SK-N-DZ (cell line): ENCODE measurements at regions not wholly inside any gene's neighbourhood (a gene's known extent, or its start where the extent isn't known, plus 50 kb on each side); places are given as distances from the start of the nearest gene placed in this dataset.
"Not testable (repeated sequence)": the region's sequence is repeated elsewhere in the genome, so short reads cannot be mapped to it uniquely, and the experiment has no call there.

Experiments used
- DNase-seq: peaks from one replicate; pipeline ENCODE4 v3.0.0-alpha.2; 2015; ENCODE audit warnings: low spot score

- peak; percentile 41 for DNase-seq
These were observed 133.4 kb downstream of the SLC1A3 start for GRCh38 chr5:36739751-36740221.

DNA sequence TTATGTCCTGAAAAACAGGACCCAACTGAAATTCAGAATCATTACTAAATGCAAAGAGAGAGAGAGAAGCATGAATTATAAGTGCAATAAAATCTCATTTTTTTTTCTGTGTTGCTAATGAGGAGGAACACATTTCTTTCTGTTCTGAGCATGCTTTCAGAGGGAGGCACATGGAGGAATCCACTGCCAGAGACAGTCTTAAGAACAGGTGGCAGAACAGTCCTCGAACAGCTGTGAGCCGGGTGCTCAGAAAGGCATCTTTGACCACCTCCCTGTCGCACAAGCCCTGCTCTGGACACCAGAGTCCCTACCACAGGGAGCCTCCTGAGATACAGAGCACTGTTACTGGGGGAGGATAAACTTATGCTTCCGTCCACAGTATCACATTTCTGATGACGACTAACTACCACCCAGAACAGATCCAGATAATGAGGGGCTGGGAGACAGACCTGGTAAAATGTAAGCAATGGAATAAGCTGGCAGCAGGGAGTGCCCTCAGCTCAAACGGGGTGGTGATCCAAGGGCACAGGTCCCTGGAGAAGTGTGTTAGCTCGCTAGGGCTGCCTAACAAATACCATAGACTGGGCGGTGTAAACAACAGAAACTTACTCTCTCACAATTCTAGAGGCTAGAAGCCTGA lies 134.0 kb downstream of the SLC1A3 start:
- DNase-seq: no peak

GRCh38 chr5:36741128-36741527 lies 134.7 kb downstream of the SLC1A3 start:
- no peak for DNase-seq

DNA sequence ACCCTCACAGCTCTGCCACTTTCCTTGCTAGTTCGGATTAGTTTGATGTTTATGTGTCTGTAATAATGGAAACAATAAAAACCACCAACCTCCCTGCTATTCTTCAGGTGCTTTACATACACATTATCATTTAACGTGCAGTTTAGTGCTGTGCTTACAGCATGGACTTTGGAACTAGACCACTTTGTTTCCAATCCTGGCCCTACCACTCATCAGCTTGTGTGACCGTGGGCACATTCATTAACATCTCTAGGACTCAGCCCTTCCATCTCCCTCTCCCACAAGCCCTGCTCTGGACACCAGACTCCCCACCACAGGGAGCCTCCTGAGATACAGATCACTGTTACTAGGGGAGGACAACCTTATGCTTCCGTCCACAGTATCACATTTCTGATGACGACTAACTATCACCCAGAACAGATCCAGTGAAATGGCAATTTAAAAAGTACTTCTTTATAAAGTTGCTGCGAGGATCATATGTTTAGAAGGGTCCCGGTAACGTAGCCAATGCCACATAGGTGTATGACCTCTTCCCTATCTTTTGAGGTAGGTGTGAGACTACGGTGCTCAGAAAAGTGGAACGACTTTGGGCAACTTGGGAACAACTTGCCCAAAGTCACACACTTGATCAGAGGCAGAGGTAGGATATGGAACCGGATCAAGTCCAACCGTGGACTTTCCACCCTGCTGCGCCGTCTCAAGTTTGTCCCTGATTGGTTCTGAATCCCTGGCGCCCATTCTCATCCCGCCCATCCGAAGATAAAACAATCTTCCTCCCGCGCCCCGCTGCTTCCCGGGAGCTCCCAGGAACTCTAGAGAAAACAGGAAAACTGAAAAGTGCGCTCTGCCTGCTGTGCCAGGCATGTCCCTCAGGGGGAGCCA lies 132.4 kb upstream of the NIPBL start:
- DNase-seq: peak; percentile 43

- peak; percentile 23 for DNase-seq
These were observed 131.6 kb upstream of the NIPBL start for GRCh38 chr5:36744773-36745589.

DNA sequence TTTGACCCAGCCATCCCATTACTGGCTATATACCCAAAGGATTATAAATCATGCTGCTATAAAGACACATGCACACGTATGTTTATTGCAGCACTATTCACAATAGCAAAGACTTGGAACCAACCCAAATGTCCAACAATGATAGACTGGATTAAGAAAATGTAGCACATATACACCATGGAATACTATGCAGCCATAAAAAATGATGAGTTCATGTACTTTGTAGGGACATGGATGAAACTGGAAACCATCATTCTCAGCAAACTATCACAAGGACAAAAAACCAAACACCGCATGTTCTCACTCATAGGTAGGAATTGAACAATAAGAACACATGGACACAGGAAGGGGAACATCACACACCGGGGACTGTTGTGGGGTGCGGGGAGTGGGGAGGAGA lies 128.8 kb upstream of the NIPBL start:
- not testable (repeated sequence) for DNase-seq

- DNase-seq: no peak
These were observed 124.7 kb upstream of the NIPBL start for GRCh38 chr5:36751886-36752285.

DNA sequence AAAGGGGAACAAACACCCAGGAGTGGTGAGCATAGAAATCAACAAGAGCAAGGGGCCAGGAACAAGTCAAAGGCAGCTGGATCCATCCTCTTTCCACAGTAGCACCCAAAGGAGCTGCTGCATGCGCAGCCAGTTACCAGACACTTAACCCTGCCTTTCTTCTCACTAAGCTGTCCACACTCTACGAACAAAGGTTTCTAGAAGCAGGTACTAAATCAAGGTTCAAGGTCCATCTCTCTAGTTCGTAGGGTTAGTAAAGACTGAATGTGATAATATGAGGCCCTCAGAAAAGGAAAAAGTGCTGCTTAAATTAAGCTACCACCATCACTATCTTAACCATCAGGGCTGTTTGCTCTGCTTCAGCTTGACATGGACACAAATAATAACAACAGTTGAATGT lies 121.2 kb upstream of the NIPBL start:
- no peak for DNase-seq

GRCh38 chr5:36755920-36756488 lies 120.6 kb upstream of the NIPBL start:
- DNase-seq: no peak

- no peak for DNase-seq
These were observed 119.7 kb upstream of the NIPBL start for GRCh38 chr5:36756848-36757247.

- DNase-seq: no peak
These were observed 117.5 kb upstream of the NIPBL start for GRCh38 chr5:36759117-36759516.

- no peak for DNase-seq
These were observed 113.1 kb upstream of the NIPBL start for GRCh38 chr5:36763454-36763853.

- DNase-seq: no peak
These were observed 110.7 kb upstream of the NIPBL start for GRCh38 chr5:36765876-36766275.

- no peak for DNase-seq
These were observed 109.6 kb upstream of the NIPBL start for GRCh38 chr5:36766981-36767380.

DNA sequence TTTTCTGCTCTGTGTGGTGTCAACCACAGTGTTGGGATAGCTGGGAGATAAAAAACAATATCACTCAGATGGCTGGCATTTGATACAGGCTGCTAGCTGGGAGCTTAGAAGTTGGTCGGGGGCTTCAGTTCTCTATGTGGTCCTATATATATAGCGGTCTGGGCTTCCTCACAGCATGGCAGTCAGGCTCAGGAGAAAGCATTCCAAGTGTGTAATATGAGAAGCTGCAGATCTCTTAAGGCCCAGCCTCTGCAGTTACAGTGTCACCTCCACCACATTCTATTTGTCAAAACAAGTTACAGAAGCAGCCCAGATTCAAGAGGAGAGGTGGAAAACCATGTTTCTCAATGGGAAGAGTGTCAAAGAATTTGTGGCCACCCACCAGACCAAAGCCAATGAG lies 108.1 kb upstream of the NIPBL start:
- DNase-seq: no peak

DNA sequence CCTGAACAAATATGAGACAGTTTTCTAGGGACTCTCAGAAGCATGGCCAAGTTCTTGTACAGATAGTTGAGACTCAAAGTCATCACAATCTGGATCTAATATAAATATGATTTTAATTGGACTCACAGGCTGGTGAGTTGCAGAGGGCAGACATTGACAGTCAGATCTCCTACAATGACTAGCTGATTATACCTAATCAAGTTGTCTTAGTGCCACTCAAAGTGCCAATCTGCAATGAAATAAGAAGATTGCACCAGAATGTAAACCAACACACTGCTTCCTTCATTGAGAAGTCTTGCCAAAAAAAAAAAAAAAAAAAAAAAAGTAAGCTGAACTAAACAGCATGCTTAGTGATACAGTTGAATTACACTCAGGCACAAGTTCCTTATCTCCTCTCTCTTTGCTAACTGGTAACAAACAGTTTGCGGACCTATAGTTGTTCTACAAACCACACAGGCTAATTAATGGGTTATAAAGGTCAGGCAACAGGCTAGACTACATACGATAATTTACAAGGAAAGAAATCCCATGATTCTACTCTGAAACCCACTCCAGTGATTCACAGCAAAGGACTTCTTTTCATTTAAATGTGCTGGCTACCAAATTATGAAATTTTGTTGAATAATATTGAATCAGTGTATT lies 107.3 kb upstream of the NIPBL start:
- DNase-seq: no peak

GRCh38 chr5:36770125-36770524 lies 106.4 kb upstream of the NIPBL start:
- DNase-seq: no peak

DNA sequence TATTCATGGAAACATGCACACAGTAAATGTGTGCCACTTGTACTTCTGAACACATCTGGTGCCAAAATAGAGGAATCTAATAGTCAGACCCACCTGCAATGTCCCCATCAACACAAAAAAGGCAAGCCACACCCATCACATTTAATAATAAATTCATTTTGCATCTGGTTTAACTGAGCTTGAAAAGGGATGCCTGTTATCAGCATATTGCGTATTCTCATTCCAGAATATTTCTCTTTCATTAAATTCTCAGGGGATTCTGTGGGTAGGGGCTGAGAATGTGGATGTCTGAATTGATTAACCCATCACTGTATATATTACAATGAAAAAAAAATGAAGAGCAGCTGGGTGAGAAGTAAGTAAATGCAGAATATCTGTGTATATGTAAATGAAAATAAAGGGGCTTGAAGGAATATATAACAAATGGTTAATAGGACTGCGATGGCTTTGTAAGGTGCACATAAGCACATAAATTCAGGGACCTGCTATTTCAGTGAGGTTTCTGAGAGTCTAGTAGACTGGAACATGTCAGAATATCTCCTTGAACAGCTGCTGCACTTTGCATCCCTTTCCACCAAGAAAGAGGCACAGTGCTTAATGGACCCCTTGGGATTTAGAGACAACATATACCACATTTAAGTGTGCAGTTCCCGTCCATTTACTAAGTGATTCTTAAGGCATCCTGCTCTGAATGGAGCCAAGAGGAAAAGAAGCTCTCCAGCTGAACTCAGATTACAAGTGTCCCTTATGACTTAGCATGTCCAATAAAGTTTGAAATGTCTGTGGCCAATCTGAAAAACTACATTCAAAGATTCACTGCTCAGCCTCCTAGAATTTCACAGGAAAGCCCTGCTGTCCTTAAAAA lies 104.1 kb upstream of the NIPBL start:
- no peak for DNase-seq

- DNase-seq: peak; percentile 37
These were observed 99.3 kb upstream of the NIPBL start for GRCh38 chr5:36777105-36777757.

- no peak for DNase-seq
These were observed 98.2 kb upstream of the NIPBL start for GRCh38 chr5:36778336-36778735.
